GM12874 (cell line): ENCODE measurements at regions not wholly inside any gene's neighbourhood (a gene's known extent, or its start where the extent isn't known, plus 50 kb on each side); places are given as distances from the start of the nearest gene placed in this dataset.

ENCODE experiments used
- CTCF ChIP-seq: IDR thresholded peaks from 2 replicates; pipeline ENCODE4 v1.5.1; 2011; ENCODE audit warnings: low read depth, mild to moderate bottlenecking, control low read depth, low read length, moderate library complexity; ENCODE audit not compliant: insufficient read depth

GRCh38 chr6:114556846-114557488, 214.1 kb upstream of the HS3ST5 start:
- no peak for TF ChIP-seq CTCF

GRCh38 chr6:114550316-114550715, 207.5 kb upstream of the HS3ST5 start:
- TF ChIP-seq CTCF = no peak

- no peak for TF ChIP-seq CTCF
Measured at GRCh38 chr6:114543696-114544095, 200.9 kb upstream of the HS3ST5 start.

GRCh38 chr6:114541794-114542193, 199.0 kb upstream of the HS3ST5 start:
- TF ChIP-seq CTCF = no peak

- TF ChIP-seq CTCF = no peak
Measured at GRCh38 chr6:114537977-114538376, 195.2 kb upstream of the HS3ST5 start.

- TF ChIP-seq CTCF = no peak
Measured at GRCh38 chr6:114534813-114535212, 192.0 kb upstream of the HS3ST5 start.

GRCh38 chr6:114524081-114524480, 181.3 kb upstream of the HS3ST5 start:
- no peak for TF ChIP-seq CTCF
